Hindlimb muscle (tissue), 1 donor: ENCODE measurements at regions not wholly inside any gene's neighbourhood (a gene's known extent, or its start where the extent isn't known, plus 50 kb on each side); places are given as distances from the start of the nearest gene placed in this dataset.
"Not testable (repeated sequence)": the region's sequence is repeated elsewhere in the genome, so short reads cannot be mapped to it uniquely, and the experiment has no call there.

Experiments
- DNase-seq: peaks from one replicate; pipeline ENCODE4 v3.0.0-alpha.2; 2013

DNA sequence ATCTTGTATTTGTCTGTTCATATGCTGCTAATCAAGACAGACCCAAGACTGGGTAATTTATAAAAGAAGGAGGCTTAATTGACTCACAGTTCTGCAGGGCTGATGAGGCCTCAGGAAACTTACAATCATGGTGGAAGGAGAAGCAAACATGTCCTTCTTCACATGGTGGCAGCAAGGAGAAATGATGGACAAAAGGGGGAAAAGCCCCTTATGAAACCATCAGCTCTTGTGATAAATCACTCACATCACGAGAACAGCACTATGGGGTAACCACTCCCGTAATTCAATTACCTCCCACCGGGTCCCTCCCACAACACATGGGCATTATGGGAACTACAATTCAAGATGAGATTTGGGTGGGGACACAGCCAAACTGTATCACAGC lies 117.0 kb downstream of the TTC6 start:
- not testable (repeated sequence) for DNase-seq

DNA sequence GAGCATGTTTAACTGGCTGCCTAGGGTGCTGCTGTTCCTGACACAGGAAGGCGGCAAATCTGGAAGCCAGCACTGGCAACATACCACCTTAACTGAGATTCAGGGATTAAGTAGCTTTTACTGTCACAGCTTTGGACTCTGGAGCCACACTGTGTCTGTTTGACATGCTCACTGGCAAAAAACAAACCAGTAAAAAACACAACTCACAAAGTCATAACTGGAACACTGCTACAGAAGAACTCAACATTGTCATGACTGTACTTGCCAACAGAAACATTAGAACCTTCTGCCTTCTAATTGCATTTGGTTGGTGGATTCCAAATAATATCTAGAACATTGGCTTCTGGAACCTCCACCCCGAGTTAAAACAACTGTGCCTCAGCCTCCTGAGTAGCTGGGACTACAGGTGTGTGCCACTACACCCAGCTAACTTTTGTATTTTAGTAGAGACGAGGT lies 117.6 kb downstream of the TTC6 start:
- DNase-seq: no peak

DNA sequence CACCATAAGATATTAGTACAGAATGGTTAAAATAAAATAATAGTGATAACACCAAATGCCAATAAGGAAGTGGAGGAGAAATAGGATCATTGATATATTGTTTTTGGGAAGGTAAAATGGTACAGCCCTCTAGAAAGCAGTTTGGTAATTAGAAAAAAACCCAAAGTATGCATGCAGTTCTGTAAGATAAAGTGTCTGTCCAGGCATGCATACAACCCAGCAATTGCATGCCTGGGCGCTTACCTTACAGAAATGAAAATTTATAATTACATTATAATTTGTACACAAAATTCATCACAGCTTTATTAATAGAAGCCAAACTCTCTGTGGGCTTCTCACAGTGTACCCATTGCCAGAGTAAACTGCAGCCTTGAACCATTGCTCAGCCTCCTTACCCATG lies 124.7 kb downstream of the TTC6 start:
- no peak for DNase-seq

DNA sequence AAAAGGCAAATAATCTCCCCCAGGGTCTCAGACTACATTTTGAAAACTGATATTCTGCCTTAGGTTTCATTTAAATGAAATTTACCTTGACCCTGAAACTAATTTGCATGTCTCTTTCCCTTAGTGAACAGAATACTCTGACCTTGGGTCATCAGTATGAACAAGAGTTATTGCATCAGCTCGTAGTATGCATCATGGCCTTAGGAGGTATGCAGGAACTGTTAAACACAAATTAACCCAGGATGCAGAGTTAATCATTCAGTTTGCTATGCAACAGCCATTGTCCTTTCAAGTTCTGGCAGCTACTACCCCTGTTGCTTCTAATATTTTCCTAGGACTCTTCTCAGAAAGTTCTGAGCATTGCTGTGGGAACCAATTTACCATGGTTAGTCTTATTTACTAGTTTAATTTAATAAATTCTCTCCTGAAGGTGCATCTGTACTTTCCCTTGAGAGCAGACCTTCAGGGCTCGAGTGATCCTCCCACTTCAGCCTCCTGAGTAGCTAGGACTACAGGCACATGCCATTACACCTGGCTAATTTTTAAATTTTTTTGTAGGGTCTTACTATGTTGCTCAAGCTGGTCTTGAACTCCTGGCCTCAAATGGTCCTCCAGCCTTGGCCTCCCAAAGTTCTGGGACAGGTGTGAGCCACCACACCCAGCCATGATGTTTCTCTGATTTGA lies 126.7 kb downstream of the TTC6 start:
- DNase-seq: no peak

DNA sequence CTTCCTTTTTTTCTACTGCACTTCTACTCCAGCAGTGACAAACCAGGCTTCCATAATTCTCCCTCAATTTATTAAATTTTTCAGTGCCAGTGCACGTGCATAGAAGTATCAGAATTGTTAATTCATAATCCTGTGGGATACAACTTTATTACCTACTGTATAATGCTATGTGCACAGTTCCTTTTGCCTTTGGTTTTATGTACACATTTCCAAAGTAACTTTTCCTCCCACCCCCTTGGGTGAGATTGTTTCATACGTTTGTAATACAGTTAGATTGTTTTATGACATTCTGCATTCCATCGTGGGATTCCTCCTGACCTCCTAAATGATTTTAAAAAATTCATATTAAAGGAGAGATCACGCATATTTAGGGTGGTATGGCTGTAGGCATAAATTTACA lies 128.1 kb downstream of the TTC6 start:
- no peak for DNase-seq

DNA sequence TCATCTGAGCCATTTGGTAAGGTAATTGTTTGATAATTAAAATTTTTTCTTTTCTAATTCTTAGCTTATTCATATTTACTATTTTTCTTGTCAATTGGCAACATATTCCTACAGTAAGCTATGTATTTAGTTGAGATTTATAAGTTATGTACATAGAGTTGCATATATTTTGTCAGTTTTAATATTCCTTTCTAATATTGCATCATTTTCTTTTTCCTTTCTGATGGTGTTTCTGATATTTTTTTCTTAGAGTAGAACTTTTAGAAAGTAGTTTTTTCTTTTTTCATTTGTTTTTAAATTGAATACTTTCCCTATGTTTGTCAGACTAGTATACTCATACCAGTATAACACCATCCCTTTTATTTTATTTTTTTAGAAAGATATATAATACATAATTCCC lies 131.3 kb downstream of the TTC6 start:
- no peak for DNase-seq

DNA sequence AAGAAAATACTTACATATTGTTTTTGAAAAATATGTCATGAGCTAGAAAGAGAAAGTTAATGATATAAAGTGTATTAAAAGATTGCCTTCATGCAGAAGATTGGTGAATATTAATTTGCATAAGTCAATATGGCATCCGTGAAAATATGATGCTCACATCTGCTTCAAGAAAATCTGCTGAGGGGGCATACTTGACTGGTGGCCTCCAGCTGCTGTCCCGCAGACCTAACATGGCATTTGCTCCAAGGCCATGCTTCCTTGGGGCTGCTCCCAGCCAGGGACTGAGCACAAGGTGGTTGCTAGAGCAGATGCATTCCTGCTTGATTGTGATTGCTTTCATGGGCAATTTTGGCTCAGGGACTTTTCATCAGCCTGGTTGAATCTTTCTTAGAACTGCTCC lies 133.8 kb downstream of the TTC6 start:
- no peak for DNase-seq

DNA sequence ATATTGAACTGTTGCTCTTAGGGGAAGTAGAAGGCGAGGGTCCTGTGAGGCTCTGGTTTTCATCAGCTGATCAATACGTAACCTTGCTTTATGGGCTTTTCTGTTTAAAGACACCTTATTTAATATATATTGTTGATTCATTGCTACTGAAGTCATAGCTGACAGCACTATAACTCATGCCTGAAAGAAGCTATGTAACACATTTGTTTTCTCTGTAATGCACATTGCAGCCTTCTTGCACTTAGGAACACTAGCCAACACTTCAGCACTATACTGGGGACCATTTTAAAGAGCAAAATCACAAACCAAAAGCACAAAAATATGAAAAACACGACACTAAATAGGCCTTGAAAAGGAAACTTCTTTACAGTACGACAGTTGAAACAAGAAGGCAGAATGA lies 135.7 kb downstream of the TTC6 start:
- DNase-seq: no peak

DNA sequence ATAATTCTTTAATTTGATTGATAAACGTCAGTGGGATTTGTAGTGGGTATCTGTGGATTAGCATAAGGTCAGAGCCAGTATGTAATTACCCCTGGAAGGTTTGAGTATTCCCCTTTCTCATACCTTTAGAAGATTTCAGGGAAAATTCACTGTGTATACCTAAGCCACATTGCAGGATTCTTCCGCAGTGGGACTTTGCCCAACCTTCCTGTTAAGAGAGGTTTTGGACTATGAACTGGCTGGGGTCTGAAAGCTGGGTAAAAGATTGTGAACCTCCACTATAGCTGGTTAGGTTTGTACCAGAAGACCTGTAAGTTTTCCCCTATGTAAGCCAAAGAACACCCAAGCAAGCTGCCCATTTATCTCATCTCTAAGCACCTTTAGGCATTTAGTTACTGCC lies 150.2 kb downstream of the TTC6 start:
- DNase-seq: no peak

DNA sequence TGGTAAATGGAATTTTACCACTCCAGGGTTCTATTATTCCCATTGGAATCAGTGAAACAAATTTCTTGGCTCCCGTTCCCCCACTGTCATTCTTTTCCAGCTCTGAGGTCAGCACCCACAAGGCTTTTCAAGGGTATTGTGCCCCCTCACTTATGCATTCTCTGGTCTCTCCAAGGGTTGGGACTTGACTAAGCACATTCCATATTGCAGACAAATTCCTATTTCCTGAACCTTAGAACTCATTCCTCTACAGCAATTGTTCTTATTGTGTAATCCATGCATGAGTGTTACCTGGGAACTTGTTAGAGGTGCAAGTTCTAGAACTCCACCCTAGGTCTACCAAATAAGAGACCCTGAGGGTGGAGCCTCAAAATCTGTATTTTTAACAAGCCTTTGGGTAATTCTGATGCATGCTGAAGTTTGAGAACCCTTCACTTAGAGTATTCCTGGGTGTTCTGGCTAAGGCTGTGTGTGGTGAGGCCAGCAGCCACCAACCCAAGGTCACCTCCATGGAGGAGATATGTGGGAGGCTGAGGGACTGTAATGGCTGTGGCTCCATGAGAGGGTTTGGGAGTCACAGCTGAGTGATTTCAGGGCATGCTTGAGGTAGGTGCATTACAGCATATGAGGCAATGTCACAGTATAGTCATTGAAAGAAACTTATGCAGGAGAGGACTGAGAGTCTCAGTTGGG lies 150.9 kb downstream of the TTC6 start:
- no peak for DNase-seq

DNA sequence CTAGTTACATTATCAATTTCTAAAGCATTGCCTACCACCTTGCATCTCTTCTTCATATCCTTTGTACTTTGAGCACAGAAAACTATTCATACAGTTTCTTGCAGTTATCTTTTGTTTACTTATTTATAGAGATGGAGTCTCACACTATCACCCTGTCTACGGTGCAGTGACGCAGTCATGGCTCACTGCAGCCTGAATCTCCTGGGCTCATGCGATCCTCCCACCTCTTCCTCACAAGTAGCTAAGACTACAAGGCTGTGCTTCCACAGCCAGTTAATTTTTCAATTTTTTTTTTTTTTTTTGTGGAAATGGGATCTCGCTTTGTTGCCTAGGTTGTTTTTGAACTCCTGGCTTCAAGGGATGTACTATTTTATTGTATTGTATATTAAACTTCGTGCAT lies 158.0 kb downstream of the TTC6 start:
- DNase-seq: no peak

DNA sequence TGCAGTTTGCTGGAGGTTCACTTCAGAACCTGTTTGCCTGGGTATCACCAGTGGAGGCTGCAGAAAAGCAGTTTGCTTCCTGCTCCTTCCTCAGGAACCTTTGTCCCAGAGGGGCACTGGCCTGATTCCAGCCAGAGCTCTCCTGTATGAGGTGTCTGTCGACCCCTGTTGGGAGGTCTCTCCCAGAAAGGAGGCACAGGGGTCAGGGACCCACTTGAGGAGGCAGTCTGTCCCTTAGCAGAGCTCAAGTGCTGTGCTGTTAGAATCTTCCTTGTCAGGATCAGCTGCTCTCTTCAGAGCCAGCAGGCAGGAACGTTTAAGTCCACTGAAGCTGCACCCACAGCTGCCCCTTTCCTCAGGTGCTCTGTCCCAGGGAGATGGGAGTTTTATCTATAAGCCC lies 164.8 kb downstream of the TTC6 start:
- DNase-seq: not testable (repeated sequence)

DNA sequence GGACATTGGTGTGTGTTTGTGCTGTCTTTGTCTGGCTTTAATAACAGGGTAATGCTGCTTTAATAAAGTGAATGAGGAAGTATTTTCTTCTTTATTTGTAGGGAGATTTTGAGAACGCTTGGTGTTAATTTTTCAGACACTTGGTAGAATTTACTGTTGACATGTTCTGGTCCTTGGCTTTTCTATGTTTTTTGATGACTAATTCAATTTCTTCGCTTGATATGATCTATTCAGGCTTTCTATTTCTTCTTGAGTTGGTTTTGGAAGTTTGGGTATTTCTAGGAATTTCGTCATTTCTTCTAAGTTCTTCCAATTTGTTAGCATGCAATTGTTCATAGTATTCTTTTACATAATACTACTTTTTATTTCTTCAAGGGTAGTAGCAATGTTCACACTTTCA lies 167.8 kb downstream of the TTC6 start:
- DNase-seq: no peak

DNA sequence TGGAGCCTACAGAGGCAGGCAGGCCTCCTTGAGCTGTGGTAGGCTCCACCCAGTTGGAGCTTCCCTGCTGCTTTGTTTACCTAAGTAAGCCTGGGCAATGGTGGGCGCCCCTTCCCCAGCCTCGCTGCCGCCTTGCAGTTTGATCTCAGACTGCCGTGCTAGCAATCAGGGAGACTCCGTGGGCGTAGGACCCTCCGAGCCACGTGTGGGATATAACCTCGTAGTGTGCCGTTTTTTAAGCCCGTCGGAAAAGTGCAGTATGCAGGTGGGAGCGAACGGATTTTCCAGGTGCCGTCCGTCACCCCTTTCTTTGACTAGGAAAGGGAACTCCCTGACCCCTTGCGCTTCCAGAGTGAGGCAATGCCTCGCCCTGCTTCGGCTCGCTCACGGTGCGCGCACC lies 176.9 kb downstream of the TTC6 start:
- DNase-seq: not testable (repeated sequence)

DNA sequence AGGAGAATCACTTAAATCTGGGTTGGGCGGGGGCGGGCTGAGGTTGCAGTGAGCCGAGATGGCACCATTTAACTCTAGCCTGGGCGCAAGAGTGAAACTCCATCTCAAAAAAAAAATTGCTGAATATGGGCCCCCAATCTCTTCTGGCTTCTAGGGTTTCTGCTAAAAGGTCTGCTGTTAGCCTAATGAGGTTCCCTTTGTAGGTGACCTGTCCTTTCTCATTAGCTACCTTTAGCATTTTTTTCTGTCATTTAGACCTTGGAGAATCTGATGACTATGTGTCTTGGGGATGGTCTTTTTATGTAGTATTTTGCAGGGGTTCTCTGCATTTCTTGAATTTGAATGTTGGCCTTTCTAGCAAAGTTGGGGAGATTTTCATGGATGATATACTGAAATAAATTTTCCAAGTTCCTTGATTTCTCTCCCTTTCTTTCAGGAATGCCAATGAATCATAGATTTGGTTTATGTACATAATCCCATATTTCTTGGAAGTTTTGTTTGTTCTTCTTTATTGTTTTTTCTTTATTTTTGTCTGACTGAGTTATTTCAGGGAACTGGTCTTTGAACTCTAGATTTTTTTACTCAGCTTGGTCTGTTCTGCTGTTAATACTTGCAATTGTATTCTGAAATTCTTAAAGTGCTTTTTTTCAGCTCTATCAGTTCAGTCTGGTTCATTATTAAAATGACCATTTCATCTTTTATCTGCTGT lies 181.5 kb downstream of the TTC6 start:
- no peak for DNase-seq

DNA sequence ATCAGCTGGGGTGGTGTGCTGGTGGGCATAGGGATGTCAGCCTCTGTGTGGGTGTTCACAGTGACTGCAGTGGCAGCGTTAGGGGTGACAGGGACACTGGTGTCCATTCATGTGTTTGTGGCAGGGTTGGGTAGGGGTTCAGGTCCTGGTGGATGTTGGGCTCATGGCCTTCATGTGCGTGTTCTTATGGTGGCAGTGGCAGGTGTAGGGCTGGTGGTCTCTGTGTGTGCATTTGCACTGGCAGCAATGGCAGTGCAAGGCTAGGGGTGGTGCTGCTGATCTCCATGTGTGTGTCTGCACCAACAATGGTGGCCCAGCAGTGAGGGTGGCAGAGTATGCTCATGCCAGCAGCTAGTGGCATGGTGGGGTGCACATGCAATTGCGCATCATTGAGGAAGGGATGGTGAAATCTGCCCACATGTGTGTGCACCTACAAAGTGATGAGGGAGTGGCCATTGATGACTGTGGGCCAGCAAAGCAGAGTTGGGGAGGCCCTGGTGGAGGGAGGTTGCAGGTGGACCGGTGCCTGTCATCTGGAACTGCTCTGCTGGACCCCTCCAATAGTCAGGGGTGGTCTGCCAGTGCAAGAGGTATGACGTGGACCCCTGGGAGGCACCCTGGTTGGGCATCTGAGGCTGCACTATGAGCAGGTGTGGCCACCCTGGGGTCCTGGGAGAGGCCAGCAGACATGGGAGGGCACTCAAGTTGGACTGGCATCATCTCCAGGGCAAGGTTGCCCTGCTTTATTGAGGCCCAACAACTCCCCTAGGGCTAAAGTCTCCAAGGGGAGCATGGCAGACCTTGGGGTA lies 182.9 kb downstream of the TTC6 start:
- DNase-seq: no peak

DNA sequence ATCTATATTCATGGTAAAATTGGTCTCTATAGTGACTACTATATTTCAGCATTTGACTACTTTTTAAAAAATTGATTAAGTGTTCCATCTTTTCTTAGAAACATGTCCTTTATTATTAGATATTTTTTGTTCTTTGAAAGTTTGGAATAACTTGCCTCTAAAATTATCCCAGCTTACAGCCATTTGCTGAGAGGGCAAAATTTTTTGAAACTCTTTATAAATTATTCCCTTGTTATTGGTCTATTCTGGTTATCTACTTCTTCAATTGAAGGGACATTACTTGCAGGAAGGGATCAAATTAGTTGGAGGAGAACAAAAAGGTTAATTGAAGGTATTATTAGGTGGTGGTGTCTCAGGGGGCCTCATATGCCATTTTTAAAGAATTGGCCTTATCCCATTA lies 184.1 kb downstream of the TTC6 start:
- DNase-seq: no peak

DNA sequence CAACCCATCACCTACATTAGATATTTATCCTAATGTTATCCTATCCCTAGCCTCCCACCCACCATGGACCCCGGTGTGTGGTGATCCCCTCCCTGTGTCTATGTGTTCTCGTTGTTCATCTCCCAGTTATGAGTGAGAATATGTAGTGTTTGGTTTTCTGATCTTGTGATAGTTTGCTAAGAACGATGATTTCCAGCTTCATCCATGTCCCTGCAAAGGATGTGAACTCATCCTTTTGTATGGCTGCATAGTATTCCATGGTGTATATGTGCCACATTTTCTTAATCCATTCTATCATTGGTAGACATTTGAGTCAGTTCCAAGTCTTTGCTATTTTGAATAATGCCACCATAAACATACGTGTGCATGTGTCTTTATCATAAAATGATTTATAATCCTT lies 185.3 kb downstream of the TTC6 start:
- DNase-seq: not testable (repeated sequence)

DNA sequence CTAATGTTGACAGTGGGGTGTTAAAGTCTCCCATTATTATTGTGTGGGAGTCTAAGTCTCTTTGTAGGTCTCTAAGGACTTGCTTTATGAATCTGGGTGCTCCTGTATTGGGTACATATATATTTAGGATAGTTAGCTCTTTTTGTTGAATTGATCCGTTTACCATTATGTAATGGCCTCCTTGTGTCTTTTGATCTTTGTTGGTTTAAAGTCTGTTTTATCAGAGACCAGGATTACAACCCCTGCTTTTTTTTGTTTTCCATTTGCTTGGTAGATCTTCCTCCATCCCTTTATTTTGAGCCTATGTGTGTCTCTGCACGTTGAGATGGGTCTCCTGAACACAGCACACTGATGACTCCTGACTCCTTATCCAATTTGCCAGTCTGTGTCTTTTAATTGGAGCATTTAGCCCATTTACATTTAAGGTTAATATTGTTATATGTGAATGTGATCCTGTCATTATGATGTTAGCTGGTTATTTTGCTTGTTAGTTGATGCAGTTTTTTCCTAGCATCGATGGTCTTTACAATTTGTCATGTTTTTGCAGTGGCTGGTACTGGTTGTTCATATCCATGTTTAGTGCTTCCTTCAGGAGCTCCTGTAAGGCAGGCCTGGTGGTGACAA lies 188.9 kb downstream of the TTC6 start:
- not testable (repeated sequence) for DNase-seq

DNA sequence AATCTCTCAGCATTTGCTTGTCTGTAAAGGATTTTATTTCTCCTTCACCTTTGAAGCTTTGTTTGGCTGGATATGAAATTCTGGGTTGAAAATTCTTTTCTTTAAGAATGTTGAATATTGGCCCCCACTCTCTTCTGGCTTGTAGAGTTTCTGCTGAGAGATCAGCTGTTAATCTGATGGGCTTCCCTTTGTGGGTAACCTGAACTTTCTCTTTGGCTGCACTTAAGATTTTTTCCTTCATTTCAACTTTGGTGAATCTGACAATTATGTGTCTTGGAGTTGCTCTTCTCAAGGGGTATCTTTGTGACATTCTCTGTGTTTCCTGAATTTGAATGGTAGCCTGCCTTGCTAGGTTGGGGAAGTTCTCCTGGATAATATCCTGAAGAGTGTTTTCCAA lies 189.4 kb downstream of the TTC6 start:
- DNase-seq: not testable (repeated sequence)

DNA sequence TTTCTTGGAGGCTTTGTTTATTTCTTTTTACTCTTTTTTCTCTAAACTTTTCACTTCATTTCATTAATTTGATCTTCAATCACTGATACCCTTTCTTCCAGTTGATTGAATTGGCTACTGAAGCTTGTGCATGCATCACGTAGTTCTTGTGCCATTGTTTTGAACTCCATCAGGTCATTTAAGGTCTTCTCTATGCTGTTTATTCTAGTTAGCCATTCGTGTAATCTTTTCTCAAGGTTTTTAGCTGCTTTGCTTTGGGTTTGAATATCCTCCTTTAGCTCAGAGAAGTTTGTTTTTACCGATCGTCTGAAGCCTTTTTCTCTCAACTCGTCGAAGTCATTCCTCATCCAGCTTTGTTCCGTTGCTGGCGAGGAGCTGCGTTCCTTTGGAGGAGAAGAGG lies 189.9 kb downstream of the TTC6 start:
- DNase-seq: not testable (repeated sequence)

DNA sequence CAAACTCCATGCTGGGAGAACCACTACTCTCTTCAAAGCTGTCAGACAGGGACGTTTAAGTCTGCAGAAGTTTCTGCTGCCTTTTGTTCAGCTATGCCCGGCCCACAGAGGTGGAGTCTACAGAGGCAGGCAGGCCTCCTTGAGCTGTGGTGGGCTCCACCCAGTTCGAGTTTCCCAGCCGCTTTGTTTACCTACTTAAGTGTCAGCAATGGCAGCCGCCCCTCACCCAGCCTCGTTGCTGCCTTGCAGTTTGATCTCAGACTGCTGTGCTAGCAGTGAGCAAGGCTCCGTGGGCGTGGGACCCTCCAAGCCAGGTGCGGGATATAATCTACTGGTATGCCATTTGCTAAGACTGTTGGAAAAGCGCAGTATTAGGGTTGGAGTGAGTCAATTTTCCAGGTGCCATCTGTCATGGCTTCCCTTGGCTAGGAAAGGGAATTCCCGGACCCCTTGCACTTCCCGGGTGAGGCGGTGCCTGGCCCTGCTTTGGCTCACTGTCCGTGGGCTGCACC lies 190.7 kb downstream of the TTC6 start:
- DNase-seq: not testable (repeated sequence)
